NCI-H2029 treated with DMSO at 0.1 percent for 48 hours (cell line): ENCODE measurements at regions not wholly inside any gene's neighbourhood (a gene's known extent, or its start where the extent isn't known, plus 50 kb on each side); places are given as distances from the start of the nearest gene placed in this dataset.

Experiments used
- DNase-seq: peaks from one replicate; lab custom pipeline; 2025; lab: John Stamatoyannopoulos, UW

DNA sequence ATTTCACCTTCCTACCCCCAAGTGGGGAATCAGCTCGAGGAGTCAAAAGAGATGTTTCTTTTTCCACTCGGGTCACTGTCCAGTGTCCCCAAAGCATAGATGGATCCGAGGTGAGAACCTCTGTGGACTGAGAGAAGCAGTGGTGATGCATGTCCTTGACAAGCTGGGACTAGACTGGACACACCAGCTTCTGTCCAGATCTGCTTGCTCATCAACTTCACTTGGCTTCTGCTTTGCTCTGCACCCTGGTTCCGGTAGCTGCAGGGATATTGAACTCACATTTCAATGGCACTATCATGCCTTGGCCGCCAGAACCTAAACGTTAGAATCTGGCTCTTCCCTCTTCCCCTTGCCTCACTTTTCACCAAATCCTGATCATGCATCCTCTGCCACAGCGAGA is 50.3 kb upstream of the CXCL12 start:
- DNase-seq, result no peak

DNA sequence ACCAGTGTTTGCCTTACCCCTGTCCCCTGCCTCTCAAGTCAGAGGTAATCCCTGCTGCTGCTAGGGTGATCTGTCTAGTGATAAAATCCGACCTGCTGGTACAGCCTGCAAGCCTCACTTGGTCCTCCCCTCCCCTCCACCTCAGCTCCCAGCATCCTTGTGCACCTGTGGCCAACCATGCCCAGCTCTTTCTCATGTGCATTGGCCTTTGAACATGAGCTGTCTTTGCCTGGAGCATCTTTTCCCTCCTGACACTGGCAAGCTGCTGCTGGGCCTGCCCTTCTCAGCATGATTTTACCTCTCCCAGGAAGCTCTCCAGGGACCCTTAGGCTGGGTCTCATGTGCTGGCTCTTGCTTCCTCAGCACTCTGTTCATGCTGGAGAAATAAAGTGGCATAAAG is 51.3 kb upstream of the CXCL12 start:
- no peak for DNase-seq

DNA sequence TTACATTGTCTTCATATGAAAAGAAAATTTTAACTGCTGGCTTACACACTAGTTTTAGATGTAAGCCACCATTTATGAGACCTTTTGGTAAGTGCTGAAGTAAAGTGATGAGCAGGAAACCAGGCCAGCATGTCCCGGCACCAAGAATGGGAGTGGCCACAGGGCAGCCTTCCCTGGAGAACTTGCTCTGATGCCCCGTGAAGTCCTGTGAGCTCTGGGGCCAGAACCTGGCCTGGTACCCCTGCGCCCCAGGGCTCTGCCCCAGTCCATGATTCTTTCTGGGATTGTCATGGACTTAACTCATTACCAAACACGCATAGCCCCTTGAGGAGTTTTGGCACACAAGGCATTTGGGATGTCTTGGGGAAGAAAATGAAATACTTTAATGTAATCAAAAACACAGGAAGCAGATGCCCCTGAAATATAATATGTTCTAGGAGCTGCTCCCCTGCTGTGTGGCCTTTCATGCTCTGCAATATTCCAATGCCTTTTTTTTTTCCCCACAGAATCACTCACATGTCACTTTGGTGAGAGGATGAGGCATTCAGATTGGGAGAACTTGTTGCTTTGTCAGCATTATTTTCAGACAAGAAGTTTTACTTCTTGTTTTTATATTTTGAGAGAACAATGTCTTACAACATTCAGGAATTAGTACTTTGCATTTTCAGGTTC is 53.1 kb upstream of the CXCL12 start:
- DNase-seq, result no peak

DNA sequence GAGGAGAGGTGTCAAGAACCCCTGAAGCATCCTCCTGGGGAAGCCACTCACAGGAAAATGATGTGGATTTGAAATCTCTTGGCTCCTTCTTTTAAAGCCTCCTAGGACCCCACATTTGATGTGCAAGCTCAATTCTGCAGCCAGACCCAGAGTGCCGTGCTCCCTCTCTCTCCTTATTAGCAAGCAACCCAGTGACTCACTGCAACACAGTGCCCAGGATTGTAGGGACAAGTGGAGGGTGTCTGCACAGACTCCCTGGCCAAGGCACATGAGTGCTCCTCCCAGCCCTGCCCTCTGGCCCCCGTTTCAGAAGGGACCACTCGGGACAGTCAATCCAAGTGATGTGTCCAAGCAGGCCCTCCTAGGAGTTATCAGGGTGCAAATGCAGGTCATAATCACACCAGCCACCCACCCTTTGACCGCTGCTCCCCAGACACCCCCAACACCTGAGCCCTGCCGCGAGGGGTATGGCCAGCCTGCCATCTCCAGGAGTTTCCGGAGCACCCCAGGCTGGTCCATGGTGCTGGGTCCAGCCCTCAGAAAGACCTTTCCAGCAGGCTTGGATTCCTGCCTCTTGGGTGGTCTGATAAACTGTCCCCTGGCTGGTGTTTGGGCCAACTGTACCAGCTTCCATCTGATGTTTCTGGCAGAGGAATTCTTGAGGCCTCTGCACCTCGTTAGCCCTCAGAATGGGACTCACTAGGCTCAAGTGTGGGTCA is 54.5 kb upstream of the CXCL12 start:
- DNase-seq, result no peak

DNA sequence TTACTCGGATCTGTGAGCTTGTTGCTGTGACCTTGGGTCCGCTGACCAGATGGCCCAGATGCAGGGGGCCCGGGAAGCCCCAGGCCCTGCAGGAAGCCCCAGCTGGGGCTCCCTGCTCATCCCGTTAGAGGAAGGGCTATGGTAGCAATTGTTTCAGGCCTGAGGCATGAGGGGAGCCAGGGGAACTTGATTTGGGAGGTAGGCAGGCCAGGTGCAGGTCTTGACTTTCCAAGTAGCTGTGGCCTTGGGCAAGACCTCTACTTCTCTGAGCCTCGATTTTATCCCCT is 55.0 kb upstream of the CXCL12 start:
- DNase-seq, result no peak

DNA sequence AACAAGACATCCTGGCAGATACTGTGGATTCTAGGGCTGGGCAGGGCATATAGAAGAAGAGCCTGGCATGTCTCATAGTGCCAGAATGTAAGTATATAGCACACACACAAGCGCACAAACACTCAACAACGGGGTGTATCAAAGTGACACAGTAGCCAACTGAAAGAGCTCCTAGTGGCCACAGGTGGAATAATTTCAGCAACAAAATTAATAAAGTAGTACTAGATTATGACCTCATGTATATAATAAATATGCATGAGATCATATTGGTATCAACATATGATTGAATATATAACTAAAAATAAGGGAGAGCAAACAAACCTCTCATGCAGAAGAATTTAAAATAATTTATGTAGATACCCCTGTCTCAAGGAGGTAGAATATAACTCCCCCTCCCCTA is 72.4 kb upstream of the CXCL12 start:
- DNase-seq, result no peak

DNA sequence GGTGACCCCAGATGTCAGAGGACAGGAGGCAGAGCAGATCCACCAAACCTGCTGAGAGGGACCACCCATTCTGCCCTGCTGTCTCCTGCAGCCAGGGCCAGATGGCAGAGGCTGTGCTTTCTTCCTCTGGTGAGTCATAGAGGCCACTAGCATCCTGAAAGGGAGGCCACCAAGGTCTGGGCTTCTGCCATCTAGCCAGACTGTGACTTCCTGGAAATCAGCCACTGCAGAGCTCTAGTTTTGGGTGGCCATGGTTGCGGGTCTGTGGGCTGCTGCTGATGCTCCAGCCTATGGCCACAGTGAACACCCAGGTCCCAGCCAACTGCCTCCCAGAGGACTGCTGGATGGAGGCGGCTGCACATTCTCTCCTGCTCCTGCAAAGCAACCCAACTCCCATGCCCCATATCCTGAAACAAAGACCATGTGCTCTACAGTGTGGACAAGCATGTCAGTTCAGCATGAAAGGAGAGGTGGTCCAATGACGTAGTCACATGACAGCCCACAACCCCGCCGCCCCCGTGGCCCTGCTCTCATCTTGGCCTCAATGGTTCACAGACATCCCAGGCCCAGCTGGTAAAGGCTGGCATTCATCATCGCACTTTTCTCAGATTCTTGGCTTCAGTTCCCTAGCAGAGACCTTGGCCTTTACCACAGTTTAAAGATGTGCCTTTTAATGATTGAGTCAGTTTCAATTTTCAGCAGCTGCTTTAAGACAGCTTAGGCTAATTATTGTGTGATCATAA is 73.9 kb upstream of the CXCL12 start:
- no peak for DNase-seq

DNA sequence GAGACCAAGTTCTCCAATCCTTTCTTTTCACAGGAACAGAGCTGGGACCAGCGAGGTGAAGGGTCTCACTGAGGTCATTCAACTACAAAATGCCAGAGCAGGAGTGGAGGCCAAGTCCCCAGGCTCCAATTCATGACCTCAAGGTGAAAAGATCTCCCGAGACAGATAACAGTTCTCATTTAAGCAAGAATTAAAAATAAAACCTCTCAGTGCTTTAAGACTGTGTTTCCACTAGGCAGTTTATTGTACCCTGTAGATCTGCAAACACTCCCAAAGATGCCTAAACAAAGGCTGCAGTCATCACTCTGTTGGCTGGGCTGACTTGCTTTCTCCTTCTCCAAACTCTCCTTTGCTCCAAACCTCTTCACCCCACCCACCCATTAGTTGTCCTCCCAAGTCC is 74.8 kb upstream of the CXCL12 start:
- DNase-seq, result no peak

DNA sequence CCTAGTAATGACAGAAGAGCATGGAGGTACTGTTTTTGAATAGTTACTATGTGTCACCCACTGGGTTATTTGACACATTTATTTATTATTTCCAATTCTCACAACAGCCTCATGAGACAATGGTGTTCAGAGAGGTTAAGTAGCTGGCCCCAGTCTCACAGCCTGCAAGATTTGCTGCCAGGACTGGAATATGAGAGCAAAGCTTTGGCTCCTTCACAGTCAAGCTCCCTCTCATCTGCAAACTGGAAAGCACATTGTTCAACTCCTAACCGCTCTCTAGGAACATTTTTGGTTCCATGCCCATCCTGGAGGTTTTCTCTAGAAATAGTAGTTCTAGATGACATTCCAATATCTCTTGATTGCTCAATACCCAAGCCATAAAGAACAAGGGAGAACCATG is 75.5 kb upstream of the CXCL12 start:
- DNase-seq, result no peak

DNA sequence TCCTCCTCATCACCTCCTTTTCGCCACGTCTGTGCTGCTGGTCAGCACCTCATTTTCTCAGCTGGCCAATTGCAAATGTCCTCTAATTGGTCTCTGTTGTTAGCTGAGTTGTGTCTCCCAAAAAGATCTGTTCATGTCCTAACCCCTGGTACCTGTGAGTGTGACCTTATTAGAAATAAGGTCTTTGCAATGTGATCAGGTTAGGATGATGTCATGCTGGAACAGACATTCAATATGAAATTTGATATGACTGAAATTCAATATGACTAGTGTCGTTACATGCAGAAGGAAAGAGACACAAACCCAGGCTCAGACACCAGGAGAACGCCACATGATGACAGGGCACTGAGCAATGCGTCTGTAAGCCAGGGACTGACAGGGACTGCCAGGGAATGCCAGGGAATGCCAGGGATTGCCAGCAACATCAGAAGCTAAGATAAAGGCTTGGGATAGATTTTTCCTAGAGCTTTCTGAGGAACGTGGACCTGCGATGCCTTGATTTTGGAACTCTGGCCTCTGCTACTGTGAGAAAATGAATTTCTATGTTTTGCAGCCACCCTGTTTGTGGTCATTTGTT is 77.5 kb upstream of the CXCL12 start:
- no peak for DNase-seq

DNA sequence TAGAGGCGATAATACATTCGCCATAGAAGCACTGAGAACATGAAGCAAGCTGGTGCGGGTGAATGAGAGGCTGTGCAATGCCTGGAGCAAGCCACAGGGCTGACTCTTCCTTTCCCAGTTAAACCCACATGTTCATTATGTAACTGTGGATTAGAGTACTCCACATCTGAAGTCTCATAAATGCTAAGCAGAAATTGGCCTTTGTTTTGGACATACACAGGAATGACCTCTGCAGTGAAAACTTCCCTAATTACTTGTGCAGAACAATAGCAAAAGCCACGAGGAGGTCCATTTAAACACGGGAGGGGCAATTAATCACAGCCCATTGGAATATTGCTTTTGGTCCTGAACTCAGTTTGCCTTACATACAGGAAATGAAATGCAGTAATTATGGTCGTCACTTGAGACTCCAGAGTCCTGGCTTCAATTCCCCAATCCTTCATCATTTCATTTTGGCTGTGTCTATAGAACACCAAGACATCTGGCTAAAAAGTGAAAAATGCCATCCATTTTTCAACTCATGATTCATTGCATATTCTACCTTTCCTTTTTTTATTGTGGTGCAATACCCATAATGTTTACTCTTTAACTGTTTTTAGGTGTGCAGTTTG is 78.7 kb upstream of the CXCL12 start:
- no peak for DNase-seq

DNA sequence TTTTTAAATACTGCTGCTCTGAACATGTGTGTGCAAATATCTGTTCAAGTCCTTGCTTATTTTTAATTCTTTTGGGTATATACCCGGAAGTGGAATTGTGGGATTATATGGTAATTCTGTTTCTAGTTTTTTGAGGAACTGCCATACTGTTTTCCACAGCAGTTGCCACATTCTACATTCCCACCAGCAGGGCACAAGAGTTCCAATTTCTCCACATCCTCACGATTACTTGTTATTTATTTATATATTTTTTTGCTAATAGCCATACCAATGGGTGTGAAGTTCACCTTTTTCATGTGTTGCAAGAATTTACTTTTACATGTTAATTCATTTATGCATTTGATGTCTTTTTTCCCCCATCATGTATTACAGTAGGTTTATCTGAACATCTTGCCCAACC is 79.6 kb upstream of the CXCL12 start:
- DNase-seq, result no peak

DNA sequence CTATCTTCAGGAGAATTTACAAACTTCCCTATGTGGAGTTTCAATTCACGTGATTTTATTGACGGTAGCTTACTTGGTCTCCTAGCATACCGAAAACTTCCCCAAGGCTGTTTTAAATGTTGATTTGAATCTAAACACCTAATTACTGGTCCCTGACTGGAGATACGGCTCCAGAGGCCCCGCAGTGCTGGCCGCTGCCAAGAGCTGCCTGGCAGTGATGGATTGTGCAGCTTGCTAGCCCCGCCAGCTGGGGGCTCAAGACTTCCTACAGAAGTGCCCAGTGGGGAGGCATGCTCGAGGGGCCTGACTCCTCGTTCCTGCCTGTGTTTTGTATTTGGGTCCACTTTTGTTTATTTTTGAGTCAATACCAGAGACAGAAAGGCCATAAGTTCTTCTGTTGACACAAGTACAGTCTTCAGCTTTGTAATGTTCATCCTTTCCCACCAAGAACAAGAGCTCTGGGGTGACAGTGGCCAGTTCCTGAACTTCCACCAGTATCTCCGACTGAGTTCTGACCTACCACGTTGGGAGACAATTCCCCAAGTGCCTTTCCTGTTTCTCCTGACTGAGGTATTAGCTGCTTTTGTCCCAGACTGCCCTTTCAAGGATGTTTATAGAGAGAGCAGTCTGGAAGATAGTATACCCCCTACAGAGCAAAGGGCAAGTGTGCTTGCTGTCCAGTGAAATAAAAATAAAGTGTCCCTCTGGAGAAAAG is 80.7 kb upstream of the CXCL12 start:
- DNase-seq, result no peak

DNA sequence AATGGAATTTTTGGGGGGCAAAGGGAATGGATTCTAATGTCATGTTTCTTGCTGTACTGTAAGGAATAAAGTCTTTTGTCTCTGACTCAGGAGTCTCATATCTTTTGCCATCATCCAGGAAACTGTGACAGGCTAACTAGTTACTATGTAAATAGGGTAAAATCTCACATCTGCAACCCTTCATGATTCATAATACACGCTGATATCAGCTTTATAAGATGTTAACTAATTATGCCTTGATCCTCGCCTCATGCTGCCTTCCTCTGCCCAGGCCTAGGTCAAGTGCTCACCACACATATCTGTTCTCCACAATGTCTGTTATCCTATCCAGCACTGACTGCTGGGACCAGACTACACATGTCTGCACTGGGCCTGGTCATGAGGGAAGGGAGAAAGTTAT is 81.3 kb upstream of the CXCL12 start:
- no peak for DNase-seq

DNA sequence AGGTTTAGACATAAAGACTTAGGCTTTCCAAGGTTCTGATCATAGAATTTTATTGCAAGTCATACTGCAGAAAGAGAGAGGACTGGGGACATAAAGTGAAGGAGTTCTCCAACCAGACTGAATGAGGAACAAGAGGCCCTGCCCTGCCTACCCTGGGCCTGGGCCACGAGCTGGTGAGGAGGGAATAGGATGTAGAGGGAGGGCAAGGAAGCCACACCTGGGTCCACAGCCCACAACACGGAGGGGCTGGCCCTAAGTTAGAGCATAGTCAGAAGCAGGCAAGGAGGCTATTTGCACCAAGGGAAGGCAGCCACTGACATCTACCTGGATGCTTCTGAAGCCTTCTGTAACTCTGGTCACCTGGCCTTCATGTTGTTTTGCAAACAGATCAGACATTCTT is 82.2 kb upstream of the CXCL12 start:
- no peak for DNase-seq

DNA sequence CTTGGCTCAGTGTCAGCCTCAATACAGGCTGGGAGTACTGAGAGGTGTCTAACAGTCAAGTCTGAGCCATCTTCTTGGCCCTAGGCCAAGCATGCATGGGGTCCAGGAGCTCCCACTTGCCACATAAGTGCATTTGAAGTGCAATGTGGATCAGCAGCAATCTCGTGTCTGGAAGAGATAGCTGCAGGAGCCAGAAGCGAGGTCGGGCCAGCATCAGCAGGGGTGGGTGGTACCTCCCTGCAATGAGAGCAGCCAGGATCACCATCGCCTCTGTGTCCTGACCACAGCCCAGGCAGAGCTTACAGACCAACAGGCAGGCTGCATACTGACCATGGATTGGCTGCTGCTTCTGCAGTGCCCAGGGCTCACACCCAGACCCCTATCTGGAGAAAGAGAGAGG is 83.0 kb upstream of the CXCL12 start:
- DNase-seq, result no peak

DNA sequence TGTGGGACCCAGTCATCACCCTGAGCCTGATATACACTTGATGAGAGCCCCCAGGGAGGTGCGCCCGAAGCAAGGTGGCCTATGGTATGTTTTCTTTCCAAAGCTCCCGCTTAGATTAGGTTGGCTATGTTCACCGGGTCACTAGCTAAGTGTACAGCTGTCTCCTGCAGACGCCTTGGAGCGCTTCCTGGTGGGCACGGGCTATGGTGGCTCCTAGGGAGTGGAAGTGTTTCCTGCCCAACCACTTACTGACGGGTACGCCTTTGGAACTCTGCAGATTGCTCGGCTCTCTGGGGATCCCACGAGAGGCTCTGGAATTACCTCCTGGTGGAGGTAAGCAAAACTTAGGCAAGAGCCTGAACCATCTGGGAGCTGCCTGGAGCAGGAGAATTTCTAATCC is 83.6 kb upstream of the CXCL12 start:
- no peak for DNase-seq

DNA sequence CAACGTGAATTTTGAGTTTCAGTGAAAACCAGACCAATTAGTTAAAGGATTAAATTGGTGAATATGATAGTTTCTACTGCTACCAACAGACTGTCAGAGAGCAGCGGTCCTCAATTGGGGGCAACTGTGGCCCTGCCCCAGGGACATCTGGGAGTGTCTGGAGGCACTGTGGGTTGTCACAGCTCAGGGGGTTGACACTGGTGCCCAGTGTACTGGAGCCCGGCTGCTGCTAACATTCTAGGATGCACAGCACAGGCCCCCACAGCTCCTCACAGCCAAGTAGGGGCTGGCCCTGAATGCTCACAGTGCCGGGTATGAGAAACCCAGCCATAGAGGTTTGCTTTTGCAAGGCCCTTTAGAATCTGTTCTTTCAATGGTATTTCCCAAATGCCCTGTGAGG is 84.1 kb upstream of the CXCL12 start:
- DNase-seq, result no peak

DNA sequence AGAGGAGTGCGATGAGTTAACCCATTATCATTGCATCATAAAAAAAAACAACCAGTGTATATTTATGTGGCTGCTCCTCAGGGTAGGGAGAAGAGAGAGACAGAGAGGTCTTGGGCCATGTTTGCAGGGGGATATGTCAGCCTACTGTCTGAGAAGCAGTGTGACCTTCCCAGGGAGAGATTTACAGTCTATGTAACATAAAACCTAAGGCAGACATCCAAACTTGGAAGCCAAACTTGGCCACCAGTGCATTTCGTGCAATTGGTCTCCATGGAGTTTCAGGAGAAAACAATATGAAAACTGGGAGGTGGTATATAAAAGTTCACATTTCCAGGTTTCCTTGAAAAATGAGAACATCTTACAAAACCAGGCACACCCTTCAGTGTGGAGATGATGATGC is 85.9 kb upstream of the CXCL12 start:
- DNase-seq, result no peak

DNA sequence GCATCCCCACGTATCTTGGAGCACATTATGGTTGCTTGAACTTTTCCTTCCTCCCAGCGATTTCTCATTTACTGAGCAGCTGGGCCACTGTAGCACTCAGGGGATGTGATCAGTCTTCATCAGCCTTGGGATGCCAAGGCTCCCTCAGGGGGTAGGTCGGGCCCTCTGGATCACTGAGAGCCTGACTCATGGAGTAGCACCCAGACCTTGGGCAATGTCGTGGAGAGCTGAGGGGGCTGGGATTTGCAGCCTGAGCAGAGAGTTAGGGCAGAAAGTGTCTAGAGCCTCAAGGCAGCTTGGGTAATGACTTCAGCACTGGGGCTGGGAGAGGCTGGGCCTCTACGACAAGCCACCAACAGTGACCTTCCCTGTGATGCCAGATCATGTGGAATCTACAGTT is 86.5 kb upstream of the CXCL12 start:
- no peak for DNase-seq

DNA sequence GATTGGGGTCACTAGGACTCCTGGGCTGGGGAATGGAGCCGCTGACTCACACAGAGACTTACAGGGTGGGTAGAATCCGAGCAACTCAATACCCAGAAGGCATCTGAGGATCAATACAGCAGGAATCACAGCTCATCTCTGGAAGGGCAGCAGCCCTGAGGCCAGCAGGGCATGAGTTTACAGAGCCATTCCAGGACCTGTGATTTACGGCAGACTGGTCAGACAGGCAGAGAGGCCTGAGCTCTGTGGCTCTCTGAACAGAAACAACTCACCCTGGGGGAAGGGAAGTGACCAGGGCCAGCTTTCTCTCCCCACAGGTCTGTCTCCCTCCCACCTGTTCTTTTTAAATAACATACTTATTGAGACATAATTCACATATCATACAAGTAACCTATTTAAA is 88.2 kb upstream of the CXCL12 start:
- no peak for DNase-seq

DNA sequence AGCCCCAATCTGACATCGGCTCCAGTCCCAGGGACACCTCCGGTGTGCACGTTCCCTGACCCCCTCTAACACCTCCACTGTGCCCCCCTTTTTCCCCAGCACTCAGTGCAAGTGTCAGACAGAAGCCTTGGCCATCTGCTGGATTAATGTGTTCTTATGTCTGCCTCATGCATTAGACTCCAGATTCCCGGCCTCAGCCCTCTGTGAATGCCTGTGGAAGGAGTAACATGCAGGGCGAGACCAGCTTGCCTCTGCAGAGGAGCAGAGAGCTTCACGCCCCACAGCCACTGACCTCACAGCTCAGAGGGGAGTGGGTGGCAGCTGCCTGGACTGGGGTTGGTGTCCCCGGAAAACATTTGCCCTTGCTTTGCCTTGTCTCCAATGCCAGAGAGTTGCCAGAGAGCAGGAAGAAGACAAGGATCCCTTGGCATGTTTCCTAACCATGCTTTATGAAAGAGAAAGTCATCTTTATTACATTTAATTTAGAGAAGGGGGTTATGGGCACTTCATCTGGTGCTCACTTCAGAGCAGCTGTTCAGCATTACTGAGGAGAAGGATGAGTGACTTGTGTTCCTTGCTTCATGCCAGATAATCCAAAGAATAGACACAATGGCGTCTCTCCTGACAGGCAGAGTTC is 91.6 kb upstream of the CXCL12 start:
- no peak for DNase-seq
